ENCODE measurements at regions not wholly inside any gene's neighbourhood (a gene's known extent, or its start where the extent isn't known, plus 50 kb on each side); places are given as distances from the start of the nearest gene placed in this dataset.

- no peak for DNase-seq (ENCODE audit: low read depth)
- H3K4me3 ChIP-seq (ENCODE audit: low read depth, low read length), result no peak overlapping the region
- no peak for TF ChIP-seq CTCF (conservative IDR thresholded peaks at IDR 0.05; ENCODE audit: low read depth, low read length)
These were observed 194.1 kb upstream of the MTPN start for GRCh38 chr7:136171233-136171632.

- DNase-seq (ENCODE audit: low read depth), result no peak
- no peak for TF ChIP-seq CTCF (conservative IDR thresholded peaks at IDR 0.05; ENCODE audit: low read depth, low read length)
- H3K4me3 ChIP-seq (ENCODE audit: low read depth, low read length), result no peak overlapping the region
These were observed 191.7 kb upstream of the MTPN start for GRCh38 chr7:136168821-136169220.

- H3K4me3 ChIP-seq (ENCODE audit: low read depth, low read length), result no peak overlapping the region
- no peak for TF ChIP-seq CTCF (conservative IDR thresholded peaks at IDR 0.05; ENCODE audit: low read depth, low read length)
- DNase-seq (ENCODE audit: low read depth), result no peak
These were observed 190.8 kb upstream of the MTPN start for GRCh38 chr7:136167991-136168390.

- H3K4me3 ChIP-seq (ENCODE audit: low read depth, low read length), result no peak overlapping the region
- no peak for DNase-seq (ENCODE audit: low read depth)
- TF ChIP-seq CTCF (conservative IDR thresholded peaks at IDR 0.05; ENCODE audit: low read depth, low read length), result no peak
These were observed 189.4 kb upstream of the MTPN start for GRCh38 chr7:136166521-136166920.

- H3K4me3 ChIP-seq (ENCODE audit: low read depth, low read length), result no peak overlapping the region
- no peak for TF ChIP-seq CTCF (conservative IDR thresholded peaks at IDR 0.05; ENCODE audit: low read depth, low read length)
- DNase-seq (ENCODE audit: low read depth), result no peak
These were observed 186.2 kb upstream of the MTPN start for GRCh38 chr7:136163340-136163801.

GRCh38 chr7:136150311-136150710, 173.2 kb upstream of the MTPN start:
- no peak for TF ChIP-seq CTCF (conservative IDR thresholded peaks at IDR 0.05; ENCODE audit: low read depth, low read length)
- no peak overlapping the region for H3K4me3 ChIP-seq (ENCODE audit: low read depth, low read length)
- no peak for DNase-seq (ENCODE audit: low read depth)

GRCh38 chr7:136148920-136149319, 171.8 kb upstream of the MTPN start:
- DNase-seq (ENCODE audit: low read depth), result no peak
- H3K4me3 ChIP-seq (ENCODE audit: low read depth, low read length), result no peak overlapping the region
- no peak for TF ChIP-seq CTCF (conservative IDR thresholded peaks at IDR 0.05; ENCODE audit: low read depth, low read length)
